ENCODE measurements at regions not wholly inside any gene's neighbourhood (a gene's known extent, or its start where the extent isn't known, plus 50 kb on each side); places are given as distances from the start of the nearest gene placed in this dataset.

DNA sequence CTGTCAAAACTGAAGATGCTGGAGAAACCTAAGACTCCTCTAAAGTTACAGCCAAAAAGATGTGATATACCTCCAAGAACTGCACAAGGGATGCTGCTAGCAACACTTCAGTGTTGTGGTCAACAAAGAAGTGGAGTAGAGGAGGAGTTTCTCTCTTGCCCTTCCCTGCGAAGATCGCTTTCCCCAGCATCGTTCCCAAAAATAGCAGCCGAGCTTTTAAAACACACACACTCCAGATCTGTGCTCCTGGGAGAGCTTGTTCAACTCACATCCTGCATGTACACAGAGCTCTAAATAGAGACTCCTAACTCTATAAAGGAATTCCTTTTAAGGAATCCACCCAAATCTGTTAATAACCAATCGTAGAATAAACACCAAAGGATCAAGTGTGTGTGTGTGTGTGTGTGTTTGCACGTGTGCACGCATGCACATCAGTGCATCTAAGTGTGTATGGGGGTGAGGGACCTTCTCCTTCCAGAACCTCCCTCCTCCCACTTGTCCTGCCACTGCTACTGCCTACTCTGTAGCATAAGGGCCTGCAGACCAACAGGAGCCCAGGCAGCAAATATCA, 58.5 kb downstream of the PSMG1 start:
- H3K4me3 ChIP-seq (ENCODE audit: low read length), result no peak overlapping the region
- no peak for DNase-seq (ENCODE audit: low read depth)
- TF ChIP-seq, protein P1, sequence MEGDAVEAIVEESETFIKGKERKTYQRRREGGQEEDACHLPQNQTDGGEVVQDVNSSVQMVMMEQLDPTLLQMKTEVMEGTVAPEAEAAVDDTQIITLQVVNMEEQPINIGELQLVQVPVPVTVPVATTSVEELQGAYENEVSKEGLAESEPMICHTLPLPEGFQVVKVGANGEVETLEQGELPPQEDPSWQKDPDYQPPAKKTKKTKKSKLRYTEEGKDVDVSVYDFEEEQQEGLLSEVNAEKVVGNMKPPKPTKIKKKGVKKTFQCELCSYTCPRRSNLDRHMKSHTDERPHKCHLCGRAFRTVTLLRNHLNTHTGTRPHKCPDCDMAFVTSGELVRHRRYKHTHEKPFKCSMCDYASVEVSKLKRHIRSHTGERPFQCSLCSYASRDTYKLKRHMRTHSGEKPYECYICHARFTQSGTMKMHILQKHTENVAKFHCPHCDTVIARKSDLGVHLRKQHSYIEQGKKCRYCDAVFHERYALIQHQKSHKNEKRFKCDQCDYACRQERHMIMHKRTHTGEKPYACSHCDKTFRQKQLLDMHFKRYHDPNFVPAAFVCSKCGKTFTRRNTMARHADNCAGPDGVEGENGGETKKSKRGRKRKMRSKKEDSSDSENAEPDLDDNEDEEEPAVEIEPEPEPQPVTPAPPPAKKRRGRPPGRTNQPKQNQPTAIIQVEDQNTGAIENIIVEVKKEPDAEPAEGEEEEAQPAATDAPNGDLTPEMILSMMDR (conservative IDR thresholded peaks at IDR 0.05; ENCODE audit: low read depth, low read length), result no peak

DNA sequence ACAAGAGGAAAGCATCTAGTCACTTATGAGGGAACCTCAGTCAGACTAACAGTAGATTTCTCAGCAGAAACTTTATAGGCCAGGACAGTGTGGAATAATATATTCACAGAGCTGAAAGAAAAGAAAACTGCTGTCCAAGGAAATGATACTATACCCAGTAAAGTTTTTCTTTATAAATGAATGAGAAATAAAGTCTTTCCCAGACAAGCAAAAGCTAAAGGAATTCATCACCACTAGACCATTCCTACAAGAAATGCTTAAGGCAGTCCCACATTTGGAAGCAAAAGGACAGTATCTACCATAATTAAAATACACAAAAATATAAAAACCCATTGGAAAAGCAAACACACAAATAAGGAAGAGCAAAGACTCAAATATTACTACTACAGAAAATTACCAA, 59.9 kb downstream of the PSMG1 start:
- TF ChIP-seq, protein P1 (conservative IDR thresholded peaks at IDR 0.05; ENCODE audit: low read depth, low read length), result no peak
- H3K4me3 ChIP-seq (ENCODE audit: low read length), result no peak overlapping the region
- no peak for DNase-seq (ENCODE audit: low read depth)

DNA sequence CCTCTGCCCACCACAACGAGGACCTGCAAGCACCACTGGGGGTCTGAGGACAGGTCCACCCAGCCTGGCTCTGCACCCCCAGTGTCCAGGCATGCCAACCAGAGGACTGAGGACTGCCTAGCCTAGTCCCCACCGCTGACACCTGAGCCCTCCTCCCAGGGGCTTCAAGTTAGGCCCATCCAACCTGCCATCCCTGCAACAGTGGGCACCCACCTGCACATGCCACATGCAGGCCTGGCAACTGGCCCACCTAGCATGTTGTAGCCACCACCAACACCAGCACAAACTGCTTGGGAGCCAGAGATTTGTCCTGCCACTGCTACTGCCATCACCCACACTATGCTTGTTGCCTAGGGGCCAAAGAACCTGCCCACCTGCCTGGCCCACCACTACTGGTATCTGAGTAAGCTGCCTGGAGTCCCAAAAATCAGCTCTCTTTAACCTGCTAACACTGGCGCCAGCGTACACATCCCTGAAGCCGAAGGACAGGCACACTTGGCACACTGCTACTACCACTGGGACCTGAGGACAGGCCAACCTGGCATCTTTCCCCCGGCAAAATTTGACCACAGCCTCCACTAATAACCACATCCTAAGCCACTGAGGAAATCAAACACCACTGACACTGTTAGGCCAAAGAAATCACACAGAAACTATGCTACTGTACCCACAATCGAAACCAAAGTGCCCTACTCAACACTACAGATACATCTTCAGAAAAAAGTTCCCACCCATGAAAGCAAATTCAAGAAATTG, 61.5 kb downstream of the PSMG1 start:
- DNase-seq (ENCODE audit: low read depth), result no peak
- TF ChIP-seq, protein P1 (conservative IDR thresholded peaks at IDR 0.05; ENCODE audit: low read depth, low read length), result no peak
- H3K4me3 ChIP-seq (ENCODE audit: low read length), result no peak overlapping the region

DNA sequence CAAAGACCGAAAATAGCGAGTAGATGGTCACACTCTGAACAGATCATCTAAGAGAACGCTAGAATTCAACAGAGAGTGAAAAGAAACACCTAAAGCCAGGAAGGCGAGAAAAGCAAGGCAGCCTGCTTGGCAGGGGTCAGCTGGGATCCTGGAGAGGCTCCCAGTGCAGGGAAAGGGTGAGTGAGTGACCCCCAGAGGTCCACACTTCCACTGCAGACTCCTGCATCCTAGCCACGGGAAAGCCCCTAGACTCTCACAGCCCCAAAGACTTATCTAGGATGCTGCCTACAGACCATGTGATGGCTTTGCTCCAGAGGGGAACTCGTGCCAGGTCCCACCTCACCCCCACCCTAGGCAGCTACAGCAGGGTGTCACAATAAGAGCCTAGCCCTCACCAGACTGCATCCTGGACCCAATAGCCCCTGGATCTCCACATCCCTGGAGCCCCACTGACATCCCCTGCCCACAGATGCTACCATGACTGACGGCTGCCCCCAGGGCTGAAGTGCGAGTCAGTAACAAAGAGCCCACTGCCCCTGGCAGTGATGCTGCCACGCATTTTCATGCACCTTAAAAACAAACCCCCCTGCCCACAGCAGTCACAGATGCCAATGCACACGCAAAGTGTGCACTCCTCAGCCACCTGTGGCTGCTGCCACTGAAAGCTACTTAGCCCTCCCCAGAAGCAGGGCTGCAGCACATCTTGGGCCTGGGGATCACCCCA, 62.2 kb downstream of the PSMG1 start:
- TF ChIP-seq, protein P1 (conservative IDR thresholded peaks at IDR 0.05; ENCODE audit: low read depth, low read length), result peak; percentile 16
- no peak overlapping the region for H3K4me3 ChIP-seq (ENCODE audit: low read length)
- DNase-seq (ENCODE audit: low read depth), result no peak

DNA sequence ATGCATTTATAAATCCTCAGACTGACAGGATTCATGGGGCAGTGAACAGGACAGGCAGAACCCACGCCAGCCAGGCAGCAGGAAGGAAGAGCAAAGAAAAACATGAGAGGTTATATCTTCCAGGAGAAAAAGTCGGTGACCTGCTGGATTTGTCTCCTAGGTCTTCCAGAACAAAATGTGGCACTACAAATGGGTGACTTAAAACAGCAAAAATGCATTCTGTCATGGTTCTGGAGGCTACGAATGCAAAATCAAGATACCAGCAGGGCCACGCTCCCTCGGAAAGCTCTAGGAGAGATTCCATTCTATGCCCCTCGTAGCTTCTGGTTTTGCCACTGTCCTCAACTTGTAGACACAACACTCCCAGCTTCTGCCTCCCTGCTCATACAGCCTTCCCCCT, 63.4 kb downstream of the PSMG1 start:
- DNase-seq (ENCODE audit: low read depth), result no peak
- TF ChIP-seq, protein P1 (conservative IDR thresholded peaks at IDR 0.05; ENCODE audit: low read depth, low read length), result no peak
- H3K4me3 ChIP-seq (ENCODE audit: low read length), result no peak overlapping the region

DNA sequence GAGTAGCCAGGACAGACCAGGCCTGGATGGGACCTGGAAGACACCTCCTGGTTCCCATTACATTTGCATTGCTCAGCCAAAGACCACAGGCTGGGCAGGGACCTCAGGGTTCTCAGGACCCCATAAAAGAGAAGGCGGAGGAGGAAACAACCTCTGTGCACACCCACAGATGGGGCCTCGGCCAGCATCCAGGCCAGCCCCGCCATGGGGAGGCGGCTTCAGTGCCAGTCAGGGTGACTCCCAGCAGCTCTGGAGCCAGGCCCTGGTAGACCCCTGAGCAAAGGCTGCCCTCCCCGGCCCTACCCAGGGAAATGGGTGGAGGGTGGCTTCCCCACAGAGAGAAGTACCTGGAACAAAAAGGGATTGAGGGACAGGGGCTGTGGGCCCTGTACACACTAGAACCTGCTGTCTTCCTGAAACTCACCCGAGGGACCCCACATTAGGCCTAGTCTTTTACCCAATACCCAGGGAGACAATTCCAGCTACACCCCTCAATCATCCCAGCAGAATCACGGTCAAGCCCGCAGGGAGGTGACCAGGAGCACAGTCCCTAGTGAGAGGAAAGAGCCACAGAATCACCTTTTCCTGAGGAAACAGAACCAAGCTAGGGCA, 64.5 kb downstream of the PSMG1 start:
- DNase-seq (ENCODE audit: low read depth), result no peak
- TF ChIP-seq, protein P1 (conservative IDR thresholded peaks at IDR 0.05; ENCODE audit: low read depth, low read length), result no peak
- no peak overlapping the region for H3K4me3 ChIP-seq (ENCODE audit: low read length)

Measured in retinal pigment epithelial cell (primary cell).